RPMI7951 (cell line): ENCODE measurements at regions not wholly inside any gene's neighbourhood (a gene's known extent, or its start where the extent isn't known, plus 50 kb on each side); places are given as distances from the start of the nearest gene placed in this dataset.
A peak's percentile ranks its signal among the peaks of the same experiment; 100 is the strongest.
"Not testable (repeated sequence)": the region's sequence is repeated elsewhere in the genome, so short reads cannot be mapped to it uniquely, and the experiment has no call there.

Experiments used
- DNase-seq: peaks from one replicate; pipeline ENCODE4 v3.0.0-alpha.2; 2012; ENCODE audit warnings: low read depth

GRCh38 chr10:70987396-70988130 lies 99.2 kb upstream of the PCBD1 start:
- no peak for DNase-seq

DNA sequence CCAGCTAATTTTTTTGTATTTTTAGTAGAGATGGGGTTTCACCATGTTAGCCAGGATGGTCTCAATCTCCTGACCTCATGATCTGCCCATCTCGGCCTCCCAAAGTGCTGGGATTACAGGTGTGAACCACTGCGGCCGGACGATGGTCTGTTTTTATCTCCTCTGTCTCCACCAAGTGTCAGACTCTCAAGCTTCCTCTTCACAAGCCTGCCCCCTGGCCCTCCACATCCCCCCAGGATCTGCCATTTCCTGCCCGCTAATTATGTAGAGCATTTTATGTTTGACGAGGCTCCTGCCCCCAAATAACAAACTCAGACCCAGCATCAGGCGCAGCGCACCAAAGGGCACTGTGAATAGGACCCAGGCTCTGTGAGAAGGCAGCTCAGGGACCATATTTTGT lies 101.8 kb upstream of the PCBD1 start:
- not testable (repeated sequence) for DNase-seq

DNA sequence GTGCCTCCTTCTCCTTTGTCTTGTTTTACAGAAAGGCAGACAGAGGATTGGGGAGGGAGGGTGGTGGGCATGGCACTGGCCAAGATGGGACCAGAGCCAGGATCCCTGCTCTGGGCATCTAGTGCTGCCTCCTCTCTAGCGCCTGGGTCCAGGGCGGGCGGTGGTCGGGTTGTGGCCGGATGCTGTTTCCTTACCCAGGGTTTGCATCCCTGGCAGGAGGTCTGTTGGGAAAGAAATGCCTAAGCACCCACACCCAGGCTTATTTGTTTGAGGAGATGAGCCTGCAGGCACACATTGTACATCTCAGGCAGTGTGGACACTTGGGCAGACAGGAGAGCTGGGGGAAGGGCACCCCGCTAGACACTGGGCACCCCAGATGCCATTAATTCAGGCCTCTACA lies 102.3 kb upstream of the PCBD1 start:
- no peak for DNase-seq

DNA sequence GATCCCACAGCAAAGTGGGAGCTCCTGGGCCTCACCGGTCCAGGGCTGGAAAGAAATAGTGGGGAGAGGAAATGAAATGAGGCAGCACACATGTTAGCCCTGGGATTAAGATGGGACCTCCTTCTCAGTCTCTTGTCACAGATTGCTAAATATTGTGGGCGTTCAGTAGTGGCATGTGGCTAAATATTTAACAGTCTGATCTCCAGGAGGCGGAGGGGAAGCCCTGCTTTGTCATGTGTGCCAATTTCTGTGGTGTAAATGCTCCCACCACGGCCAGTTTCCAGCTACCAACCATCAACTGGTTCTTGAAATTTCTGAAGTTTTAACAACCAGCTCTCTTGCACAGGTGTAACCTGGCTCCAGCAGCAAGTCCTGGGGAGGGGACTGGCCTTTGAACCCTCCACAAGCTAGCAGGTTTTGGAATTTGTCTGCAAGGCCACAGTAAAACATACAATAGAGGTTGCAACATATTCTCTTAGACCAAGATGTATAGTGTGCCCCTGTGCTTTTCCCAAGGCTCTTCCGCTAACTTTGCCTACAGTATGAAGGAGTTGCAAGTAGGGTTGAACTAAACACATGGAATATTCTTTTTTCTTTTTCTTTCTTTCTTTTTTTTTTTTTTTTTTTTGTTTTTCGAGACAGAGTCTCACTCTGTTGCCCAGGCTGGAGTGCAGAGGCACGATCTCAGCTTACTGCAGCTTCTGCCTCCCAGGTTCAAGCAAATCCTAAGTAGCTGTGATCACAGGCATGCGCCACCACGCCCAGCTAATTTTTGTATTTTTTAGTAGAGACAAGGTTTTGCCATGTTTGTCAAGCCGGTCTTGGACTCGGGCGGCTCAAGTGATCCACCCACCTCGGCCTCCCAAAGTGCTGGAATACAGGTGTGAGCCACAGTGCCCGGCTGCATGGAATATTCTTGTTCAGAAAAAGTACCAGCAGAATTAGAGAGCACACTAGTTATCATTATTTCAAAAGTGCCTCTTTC lies 103.1 kb upstream of the PCBD1 start:
- DNase-seq = no peak

- DNase-seq = no peak
Observed at GRCh38 chr10:70992436-70992835, 104.1 kb upstream of the PCBD1 start.

DNA sequence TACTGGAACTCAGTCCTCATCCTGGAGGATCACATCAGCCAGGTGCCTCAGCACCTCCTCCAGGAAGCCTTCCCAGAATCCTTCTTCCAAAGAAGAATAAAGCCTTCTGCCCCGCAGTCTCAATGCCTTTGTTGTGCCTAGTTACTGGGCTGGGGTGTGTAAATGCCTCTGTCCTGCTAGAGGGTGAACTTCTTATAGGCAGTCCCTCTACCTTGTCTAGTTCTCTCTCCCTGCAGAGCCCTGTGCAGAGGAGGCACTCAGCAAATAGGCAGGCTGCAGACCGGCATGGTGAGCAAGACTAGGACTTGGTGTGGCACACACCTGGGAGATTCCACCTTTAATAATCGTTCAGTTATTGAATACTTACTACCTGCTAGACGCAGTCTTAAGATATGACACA lies 104.7 kb upstream of the PCBD1 start:
- DNase-seq = no peak

DNA sequence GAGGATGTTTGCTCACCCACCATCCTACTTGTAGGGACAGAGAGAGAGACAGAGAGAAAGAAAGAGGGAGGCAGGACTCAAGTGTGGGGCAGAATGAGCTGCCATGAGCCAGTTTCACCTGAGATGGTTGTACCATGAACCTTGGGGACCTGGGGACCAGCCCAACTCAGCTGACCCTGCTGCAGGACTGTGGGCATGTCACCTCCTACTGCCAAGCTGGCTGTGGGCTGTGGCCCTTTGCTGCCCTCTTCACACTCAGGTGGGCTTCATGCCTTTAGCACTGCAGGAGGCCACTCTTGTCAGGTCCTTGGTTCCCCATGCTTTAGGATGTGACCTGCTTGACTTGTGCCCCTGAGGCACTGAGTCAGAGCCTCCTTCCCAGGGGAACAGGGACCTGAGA lies 108.2 kb upstream of the PCBD1 start:
- DNase-seq = no peak

GRCh38 chr10:70997236-70997635 lies 108.9 kb upstream of the PCBD1 start:
- DNase-seq = no peak

- no peak for DNase-seq
Observed at GRCh38 chr10:70998086-70998485, 109.7 kb upstream of the PCBD1 start.

- peak; percentile 10 for DNase-seq
Observed at GRCh38 chr10:71001470-71001869, 113.1 kb upstream of the PCBD1 start.

DNA sequence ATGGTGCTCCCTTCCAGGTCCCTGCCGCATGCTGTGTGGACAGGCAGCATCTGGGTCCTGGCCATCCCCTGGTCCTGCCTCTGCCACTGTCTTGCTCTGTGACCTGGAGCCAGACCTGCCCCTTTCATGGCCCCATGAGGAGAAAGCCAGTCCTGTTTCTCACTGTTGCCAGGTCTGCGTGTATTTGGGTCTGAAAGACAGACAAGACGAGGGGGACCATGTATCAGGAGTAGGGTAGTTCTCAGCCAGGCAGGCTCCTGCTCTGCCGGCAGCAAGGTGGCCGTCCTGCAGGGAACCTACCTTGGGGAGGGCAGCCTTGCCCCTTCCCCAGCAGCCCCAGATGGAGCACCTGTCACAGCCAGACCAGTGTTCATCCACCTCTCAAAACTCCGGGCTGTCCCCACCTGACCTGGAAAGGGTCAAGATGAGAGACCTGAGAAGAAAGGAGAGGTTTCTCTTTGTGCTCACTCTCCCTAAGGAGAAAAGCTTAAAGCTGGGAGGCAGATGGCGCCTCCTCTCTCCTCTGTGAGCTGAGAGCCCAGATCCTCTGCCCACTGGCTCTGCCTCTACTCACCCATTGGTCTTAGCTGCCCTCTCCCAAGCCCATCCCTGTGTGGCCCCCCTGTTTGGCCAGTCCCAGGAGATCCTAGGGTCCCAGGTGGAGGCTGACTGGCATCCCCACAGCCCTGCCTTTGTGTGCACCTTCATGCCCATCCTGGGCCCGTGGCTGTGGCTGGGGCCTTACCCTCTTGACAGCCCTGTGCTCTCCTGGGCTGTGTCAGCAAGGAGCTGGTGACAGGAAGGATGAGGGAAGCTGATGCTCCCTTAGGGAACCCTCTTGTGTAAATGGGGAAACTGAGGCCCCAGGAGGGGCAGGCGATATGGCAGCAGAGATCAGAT lies 116.1 kb upstream of the PCBD1 start:
- no peak for DNase-seq

- no peak for DNase-seq
Observed at GRCh38 chr10:71005337-71006305, 117.3 kb upstream of the PCBD1 start.

GRCh38 chr10:71006506-71006905 lies 118.1 kb upstream of the PCBD1 start:
- no peak for DNase-seq

DNA sequence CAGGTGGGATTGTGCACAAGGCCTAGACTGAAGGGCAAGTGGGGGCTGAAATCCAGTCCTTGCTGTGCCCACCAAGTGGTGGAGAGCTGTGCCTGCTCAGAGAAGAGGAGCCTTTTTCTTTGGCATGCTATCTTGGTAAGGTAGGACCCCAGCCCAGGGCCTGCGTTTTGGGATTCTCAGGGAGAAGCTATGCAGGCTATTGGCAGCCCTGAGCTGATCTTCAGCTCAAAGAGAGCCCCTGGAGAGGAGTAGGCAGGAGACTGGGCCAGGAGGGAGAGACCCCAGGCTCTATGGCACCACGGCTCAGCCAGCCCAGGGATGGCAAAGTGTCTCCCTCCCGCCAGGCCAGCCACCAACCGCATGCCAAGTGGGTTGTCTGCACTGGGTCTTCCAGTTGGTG lies 119.2 kb upstream of the PCBD1 start:
- no peak for DNase-seq

GRCh38 chr10:71008150-71008549 lies 119.8 kb upstream of the PCBD1 start:
- DNase-seq = no peak

GRCh38 chr10:71009126-71009525 lies 120.8 kb upstream of the PCBD1 start:
- no peak for DNase-seq

- no peak for DNase-seq
Observed at GRCh38 chr10:71010730-71011129, 122.4 kb upstream of the PCBD1 start.

GRCh38 chr10:71011141-71011540 lies 122.8 kb upstream of the PCBD1 start:
- DNase-seq = no peak

DNA sequence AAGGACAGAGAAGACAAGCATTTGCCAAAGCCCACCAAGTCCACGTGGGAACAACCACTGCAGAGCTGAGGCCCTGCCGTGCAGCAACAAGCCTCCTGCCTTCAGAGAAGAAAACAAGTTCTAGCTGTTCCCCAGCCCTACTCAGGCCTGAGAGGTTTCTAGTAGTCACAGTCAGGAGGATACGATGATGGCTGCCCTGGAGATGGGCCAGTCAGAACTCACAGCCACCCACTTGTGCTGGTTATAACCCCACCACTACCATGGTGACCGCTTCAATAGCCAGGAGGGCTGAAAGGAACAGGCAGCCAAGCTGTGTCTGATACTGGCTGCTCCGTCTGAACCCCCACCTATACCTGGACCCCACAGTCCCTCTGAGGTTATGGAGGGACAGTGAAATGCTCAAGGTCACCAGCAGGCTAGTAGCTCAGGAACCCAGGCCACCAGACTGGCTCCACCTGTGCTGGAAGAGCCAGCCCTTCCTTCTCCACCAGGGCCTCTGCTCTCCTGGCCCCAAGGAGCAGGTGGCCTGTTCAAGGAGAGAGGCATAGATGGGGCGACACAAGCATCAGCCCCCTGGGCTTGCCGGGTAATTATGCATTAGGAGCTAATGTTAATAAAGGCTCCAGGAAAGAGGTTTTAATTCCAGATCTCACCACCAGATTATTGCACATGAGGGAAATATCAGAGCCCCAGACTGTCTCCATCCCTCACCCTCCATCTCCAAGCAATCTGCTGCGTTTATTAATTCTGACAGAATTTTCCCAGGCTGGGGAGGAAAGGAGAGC lies 125.8 kb upstream of the PCBD1 start:
- no peak for DNase-seq

GRCh38 chr10:71015674-71016073 lies 127.3 kb upstream of the PCBD1 start:
- no peak for DNase-seq
